Hindlimb muscle (tissue), 1 donor: ENCODE measurements at regions not wholly inside any gene's neighbourhood (a gene's known extent, or its start where the extent isn't known, plus 50 kb on each side); places are given as distances from the start of the nearest gene placed in this dataset.

Source experiments
- DNase-seq: peaks from one replicate; pipeline ENCODE4 v3.0.0-alpha.2; 2013

DNA sequence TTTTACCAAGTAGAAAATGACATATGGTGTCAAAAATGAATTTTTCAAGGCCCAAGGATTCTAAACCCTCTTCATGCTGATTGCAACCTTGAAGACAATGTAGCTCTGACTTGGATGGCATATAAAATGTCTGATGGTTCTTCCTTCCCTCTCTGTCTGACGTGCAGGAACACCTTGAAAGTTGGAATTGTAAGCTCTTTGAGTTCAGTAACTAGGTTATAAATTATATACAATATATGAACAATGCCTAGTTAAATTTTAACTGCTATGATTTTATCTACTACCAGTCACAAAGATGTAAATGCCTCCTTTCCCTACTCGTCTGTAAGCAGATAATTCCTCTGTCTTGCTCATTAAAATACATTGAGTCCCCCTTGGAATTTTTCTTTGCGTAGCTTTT lies 89.5 kb upstream of the TMEM17 start:
- DNase-seq: no peak

DNA sequence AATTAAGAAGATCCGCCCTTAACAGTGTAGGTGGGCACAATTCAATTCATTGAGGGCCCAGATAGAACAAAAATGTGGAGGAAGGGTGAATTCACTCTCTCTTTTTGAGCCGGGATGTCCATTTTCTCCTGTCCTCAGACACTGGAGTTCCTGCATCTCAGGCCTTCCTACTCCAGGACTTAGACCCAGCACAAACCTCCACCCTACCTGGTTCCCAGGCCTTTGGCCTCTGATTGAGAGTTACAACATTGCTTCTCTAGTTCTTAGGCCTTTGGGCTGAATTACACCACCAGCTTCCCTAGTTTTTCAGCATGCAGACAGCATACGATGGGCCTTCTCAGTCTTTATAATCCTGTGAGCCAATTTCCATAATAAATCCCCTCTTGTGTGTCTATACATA lies 87.8 kb upstream of the TMEM17 start:
- DNase-seq: no peak

DNA sequence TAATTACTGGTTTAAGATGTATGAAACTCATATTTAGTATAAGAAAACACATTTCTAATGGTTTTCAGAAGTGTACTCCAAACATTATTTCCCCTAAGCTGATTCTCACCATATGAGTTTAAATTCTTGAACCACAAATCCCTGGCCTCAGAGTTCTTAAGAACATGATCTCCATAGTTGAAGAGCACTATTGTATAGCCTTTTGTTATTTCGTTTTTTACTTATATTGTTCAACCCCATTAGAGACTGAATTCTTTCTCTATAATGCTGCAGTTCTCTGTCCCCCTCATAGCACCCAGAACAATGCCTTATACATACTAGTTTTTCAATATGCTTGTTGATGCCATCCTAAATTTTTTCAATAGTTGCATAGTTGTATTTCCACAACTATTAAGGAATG lies 85.5 kb upstream of the TMEM17 start:
- DNase-seq: no peak

DNA sequence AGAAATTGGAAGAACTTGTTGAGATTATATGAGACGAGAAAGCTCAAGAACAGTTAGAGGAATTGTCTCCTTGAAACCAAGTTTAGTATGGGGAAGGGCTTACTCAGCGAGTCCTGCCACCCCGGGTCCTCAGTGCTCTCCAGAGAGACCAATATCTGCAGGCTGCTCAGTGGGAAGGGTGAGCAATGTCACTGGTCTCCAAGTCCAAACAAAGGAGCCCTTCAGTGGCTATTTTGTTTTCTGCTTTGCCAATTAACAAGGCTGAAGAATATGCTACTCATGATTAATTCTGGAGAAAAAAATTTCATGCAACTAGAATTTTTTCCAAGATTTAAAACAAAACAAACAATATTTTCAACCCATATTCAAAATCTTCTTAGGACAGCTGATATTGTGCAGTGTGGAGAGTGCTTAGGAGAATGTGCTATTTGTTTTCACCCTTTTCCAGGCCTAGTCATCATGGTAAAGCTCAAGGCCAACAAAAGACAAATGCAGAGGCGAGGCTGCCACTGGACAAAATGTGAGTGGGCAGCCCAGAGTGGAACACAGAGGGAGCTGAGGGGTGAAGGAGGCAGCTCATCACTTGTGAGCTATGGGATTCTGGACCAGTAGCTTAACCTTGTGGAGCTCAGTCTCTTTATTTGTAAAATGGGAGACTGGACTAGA lies 83.8 kb upstream of the TMEM17 start:
- no peak for DNase-seq

DNA sequence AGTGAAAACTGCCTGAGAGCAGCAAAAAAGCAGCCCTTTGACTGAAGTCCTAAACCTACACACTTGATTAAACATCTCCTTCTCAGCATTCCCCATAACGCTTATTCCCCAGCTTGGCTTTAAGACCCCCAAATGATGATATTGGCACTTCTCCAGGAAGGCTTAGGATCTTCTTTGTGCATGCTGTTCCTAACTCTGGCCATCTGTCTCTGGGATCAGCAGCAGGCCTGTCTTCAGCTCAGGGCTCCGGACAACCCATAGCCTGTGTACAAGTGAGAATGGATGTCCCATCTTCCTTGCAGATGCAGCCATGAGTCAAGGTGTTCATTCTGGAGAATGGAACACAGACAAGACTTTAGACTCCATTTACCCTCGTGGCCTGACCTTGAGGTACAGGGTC lies 81.6 kb upstream of the TMEM17 start:
- no peak for DNase-seq

DNA sequence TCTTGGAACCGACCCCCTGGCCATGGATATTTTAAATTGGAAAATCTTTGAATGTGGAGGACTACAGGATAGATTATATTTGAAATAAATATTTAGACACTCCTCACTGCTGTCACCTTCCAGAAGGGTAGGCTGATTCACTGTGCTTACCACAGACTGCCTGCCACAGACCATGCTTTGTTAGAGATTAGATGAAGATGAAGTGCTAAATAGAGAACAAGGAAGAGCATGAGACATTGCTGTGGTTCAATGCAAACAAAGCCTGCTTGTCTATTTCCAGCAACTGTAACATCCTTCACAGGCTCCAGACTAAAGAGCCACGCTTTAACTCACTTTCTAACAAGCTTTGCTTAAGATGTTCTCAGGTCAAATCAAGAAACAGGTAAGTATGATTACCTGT lies 81.0 kb upstream of the TMEM17 start:
- no peak for DNase-seq

DNA sequence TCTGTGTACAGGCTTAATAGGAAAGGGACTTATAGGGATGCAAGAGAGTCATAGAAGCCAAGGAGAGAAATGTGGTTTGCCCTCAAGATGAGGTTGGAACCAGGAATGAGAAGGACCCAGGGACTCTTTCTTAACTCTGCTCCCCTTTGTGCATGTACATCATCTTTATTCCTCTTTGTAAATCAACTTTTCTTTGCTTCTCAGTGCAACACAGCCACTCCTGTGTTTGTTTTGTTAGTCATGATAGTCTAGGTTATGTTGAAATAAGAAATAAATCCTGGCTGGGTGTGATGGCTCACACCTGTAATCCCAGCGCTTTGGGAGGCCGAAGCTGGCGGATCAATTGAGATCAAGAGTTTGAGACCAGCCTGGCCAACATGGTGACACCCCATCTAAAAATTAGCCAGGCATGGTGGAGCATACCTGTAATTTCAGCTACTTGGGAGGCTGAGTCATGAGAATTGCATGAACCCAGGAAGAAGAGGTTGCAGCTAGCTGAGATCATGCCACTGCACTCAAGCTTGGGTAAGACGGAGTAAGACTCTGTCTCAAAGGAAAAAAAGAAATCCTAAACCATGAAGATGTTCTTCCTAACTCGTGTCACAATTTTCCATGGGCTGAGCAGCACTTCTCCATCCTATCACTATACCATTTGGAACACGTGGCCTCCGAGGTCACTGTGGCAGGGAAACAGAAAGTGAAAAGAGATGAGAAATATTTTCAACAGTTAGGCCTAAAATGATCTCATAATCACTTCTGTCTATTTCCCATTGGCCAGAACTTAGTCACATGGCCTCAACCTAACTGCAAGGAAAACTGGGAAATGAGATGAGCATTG lies 73.0 kb upstream of the TMEM17 start:
- no peak for DNase-seq

DNA sequence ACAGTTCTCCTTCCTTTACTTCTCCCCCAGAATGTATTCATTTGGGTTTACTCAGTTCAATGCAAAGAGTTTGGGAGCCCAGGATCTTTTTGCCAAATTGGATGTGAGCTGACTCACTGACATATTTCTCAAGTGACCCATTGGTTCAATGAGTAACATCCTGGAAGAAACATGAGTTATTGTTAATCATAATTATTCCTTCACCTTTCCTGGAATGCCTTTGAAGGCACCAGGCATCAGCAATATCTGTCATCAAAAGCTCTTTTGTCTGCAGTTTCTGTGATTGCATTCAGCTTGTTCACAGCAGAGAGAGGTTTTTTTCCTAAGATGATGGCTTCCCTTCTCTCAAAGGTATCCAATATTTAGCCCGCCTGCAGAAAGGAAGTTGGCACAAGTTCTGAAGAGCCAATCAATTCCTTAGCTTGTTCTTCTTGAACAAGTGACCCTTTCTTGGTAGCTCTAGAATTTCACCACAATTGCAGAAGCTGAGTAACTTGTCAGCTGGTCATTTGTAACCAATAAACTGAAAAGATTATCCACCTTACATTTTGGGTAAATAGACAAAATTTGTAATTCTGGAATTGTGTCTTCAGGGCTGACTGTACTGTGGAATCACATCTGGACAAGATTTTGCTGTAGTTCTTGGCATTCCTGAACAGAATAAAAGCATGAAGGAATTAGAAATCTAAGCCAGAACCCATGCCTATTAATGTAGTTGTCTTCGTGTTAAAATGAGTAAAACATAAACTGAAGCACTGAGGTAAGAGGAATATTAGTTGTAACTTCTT lies 72.2 kb upstream of the TMEM17 start:
- peak; percentile 23 for DNase-seq

DNA sequence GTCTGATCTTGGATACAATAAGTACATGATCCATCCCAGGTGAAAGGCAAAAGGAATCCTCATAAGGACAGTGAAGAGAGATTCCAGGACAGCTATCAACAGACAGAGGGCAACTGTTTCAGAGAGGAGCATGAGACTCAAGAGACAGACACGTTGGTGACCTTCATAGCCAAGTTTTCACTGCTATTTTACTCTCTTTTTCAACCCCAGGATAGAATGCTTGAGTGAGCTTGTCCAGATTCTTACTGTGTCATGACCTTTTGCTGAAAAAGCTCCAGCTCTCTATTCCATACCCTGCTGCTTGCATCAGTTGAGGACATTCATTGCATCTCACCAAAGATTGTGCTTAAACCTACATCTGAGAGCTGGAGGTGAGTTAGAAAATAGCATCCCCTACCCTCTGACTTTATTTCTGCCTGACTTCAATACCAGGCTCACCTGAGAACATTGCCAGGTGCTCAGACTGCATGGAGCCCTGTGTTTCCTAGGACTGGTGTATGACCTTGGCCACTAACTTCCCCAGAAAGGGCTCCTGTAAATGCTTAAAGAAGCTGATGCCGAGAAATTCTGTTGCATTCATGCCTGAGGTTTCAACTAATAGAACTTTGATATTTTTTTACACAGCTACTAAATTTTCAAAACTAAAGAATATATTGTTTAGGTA lies 70.4 kb upstream of the TMEM17 start:
- DNase-seq: no peak

DNA sequence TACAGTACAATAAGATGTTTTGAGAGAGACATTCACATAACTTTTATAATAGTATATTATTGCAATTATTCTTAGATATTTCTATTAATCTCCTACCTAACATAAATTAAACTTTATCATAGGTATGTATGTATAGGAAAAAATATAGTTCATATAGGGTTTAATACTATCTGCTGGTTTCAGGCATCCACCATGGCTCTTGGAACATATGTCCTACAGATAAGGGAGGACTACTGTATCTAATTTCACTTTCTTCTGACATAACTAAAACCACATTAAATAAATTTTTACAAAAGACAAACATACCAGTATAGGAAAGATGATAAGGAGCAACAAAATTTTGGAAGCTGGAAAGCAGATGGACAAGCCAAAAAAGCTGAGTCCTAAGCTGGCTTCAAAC lies 67.9 kb upstream of the TMEM17 start:
- DNase-seq: no peak

DNA sequence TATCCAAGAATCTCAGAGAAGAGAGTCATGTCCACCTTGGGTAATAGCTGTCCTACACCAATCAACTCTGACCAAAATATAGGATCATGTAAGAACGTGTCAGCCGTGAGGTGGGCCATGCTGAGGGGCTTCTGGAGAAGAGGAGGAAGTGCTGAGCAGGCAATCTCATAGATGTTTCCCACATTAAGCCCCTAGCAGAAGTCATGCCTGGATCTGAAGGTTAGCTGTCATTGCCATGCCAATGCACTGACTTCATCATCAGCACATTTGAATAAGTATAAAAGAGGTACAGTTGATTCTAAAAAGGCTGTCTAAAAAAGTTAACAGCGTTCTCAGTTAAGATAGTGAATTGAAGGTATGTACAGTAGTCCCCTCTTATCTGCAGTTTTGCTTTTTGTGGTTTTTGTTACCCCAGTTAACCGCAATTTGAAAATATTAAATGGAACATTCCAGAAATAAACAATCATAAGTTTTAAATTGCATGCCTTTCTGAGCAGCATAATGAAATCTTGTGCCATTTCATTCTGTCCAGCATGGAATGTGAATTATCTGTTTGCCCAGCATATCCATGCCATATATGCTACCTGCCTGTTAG lies 67.2 kb upstream of the TMEM17 start:
- no peak for DNase-seq

DNA sequence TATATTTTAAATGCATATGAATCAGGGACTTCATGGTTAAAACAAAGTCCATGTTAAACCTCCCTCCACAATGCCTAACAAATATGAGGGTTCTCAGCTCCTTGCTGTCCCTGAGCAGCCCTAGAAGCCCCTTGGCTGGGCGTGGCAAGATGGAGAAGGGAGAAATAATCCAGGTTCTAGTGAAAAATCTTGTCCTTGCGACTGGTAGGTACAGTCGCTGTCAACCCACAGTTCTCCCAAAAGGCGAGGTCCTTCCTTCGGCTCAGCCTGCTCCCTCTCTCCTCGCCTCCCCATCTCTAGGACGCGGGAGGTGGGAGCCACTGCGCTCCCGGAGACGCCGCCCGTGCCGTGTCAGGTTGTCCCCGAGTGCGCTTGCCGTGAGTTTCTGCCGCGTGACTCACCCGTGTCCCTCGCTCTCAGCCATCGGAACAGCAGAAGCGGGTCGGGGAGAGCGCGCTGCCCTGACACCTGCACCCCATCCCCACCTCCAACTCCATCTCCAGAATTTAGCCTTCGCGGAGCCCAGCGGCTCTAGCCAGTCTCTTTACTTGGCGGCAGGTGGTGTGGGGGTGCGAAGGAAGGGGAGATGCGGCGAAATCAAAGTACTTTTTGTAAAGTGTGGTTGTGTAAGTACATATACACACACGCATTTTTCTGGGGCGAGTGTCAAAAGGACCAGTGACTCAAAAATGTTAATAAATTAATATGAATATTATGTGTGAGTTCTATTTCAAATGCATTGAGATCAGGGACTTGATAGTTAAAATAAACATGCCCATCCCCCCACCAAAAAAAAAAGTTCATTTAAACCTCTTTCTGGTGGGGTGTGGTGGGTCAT lies 65.1 kb upstream of the TMEM17 start:
- DNase-seq: no peak

DNA sequence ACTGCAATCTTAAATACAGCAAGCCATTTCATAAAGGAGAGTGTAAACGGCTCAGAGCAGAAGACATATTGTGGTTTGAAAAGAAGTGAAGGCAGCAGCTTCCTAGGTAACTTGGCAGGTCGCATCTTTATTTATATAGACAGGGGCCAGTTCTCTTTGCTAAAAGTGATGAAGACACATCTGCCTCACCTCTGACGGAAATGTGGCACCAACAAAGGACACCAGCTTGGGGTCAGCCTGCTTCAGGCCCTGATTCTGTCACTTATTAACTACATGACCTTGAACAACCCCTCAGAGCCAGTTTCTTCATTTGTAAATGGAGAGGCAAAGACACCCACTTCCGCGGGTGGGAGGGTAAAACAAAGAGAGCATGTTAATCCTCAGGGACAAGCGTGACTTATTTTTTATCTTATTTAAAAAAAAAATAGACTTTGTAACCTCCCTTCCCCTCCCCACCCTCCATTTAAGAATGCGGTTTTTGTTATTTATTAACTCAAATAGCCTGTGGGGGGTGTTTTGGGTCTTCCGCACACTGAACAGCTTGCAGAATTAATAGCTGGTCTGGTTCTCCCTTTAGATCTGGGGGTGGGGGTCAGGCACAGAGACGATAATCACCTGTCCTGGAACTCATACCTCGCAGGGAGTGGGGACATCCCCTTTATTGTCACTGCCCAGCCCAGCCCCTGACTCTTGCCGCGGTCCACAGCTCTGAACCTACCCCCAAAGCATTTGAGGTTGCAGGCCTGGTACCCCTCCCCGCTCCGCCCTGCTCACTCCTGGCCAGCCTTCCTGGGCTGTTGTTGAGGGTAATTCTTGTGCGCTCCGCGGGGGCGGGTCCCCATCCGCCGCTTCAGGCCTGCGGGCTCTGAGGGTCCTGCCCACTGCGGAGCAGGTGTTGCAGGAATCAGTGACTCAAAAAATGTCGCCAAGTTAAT lies 64.2 kb upstream of the TMEM17 start:
- DNase-seq: no peak

DNA sequence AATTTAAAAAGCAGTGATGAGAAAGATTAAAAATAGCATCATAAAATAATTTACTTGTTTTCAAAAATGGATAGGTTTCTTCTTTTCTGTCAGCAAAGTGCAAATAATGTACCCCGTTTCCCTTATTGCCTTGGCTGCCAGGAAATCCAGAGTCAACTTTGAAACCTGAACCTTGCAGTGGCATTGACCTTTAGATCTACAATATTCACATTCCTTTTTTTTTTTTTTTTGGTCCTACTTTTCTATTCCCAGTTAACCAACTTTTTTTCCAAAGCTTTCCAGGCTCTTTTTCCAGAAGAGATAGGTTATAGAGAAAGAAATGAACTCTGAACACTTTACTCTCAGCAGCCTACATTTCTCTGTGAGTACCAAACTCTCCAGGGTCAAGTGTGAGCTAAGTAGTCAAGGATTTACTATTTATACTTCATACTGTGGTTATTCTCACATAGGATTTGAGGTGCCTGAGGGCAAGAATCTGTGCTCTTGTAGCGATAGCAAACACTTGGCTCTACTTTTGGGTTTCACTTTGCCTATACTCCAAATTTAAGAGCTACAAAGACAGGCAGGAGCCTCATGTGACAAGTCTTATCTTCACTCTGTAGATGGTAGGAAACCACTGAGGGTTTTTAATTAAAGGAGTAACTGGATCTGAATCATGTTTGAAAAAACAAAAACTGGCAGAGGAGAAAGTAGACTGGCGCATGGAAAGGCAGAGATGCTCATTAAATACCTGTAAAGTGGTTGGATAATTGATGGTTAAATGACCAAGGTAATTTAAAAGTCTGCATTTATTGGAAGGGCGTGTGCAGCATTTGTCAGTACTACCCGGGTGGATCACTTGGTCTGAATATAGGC lies 63.2 kb upstream of the TMEM17 start:
- no peak for DNase-seq

DNA sequence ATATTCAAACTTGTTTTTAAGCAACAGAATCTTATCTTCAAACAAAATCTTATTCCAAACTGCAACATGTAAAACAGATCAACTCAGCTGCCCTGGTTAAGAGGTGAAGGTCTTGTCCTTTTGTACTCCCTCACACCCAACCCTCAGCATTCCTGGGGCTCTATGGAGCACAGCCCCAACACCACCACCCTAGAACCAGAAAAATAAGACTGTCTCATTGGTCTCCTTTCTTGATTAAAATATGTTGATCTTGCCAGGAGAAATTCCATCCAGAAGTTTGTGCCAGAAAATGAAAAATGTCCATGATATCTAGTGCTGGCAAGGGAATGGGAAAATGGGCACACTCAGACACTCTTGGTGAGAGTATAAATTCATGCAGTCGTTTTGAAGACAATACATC lies 62.1 kb upstream of the TMEM17 start:
- DNase-seq: no peak

DNA sequence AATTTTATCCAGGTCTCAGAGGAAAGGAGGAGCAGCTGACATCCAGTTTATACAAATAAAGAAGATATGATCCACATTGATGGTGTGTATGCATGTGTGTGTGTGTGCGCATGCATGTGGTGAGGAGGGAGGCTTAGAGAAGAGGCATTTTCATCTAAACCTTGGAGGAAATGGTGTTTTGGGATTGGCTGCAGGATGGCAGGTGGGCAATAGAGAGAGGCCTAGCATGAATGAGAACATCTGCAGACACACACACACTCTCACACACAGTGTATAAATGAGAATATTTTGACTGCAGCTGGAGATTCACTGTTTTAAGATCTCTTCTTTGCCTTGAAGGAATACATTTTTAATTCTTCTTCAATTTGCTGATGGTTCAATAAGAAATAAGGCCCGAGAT lies 61.7 kb upstream of the TMEM17 start:
- no peak for DNase-seq

DNA sequence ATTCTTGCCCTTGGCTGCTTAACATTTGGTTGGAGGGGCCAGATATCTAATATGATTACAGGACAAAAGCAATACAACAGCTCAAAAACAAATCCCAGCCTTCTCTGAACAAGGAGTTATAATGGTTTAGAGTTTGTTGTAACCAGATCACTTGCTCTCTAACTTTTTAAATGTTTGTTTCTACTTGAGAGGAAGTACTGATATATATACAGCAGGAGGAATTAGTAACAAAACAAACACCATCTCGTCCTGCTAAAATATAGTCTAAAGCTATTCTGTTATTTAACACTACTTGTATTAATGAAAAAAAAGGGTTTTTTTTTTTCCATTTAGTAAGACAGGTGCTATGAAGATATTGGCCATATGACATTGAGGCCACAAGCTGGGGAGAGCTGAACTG lies 60.9 kb upstream of the TMEM17 start:
- DNase-seq: no peak

DNA sequence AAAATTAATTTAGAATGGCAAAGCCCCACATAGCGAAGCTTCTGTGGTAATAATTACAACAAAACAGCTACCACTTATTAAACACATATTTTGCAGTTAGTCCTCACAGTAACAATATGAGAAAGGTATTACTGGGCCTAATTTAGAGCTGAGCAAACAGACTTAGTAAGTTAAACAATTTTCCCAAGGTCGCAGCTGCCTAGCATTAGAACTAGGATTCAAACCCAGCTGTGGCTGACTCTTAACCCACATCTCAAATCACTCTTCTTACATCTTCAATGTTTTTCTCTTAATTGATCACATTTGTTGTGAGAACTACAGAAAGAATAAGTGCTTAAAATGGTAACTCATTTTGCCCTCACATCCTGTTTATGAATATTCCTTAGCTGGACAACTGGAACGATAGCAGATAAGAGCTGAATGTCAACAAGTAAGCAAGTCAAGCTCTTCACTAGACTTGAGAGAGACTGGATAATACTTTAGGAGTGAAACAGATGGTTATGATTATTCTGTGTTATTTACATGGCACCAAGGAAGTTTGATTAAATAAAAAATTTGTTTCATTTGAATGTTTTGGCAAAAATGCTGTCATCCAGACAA lies 59.4 kb upstream of the TMEM17 start:
- no peak for DNase-seq
